HG03432 (cell line): ENCODE measurements at regions not wholly inside any gene's neighbourhood (a gene's known extent, or its start where the extent isn't known, plus 50 kb on each side); places are given as distances from the start of the nearest gene placed in this dataset.
"Not testable (repeated sequence)": the region's sequence is repeated elsewhere in the genome, so short reads cannot be mapped to it uniquely, and the experiment has no call there.

Source experiments
- ATAC-seq: cut with Tn5 transposase; IDR thresholded peaks from one replicate; pipeline ENCODE4 v1.9.1; 2021; ENCODE audit warnings: mild to moderate bottlenecking, moderate library complexity; ENCODE audit not compliant: unreplicated experiment

- ATAC-seq, result no peak
These were observed 547.2 kb downstream of the ANKRD7 start for GRCh38 chr7:118771672-118772071.

GRCh38 chr7:118777308-118777707 is 552.8 kb downstream of the ANKRD7 start:
- no peak for ATAC-seq

GRCh38 chr7:118792682-118793081 is 568.2 kb downstream of the ANKRD7 start:
- ATAC-seq, result no peak

- ATAC-seq, result no peak
These were observed 569.1 kb downstream of the ANKRD7 start for GRCh38 chr7:118793582-118793981.

- ATAC-seq, result no peak
These were observed 569.9 kb downstream of the ANKRD7 start for GRCh38 chr7:118794419-118794818.

GRCh38 chr7:118801366-118801765 is 576.9 kb downstream of the ANKRD7 start:
- ATAC-seq, result no peak

- no peak for ATAC-seq
These were observed 578.2 kb downstream of the ANKRD7 start for GRCh38 chr7:118802726-118803125.

- no peak for ATAC-seq
These were observed 601.7 kb downstream of the ANKRD7 start for GRCh38 chr7:118826246-118826645.

- ATAC-seq, result peak; percentile 99
These were observed 612.4 kb downstream of the ANKRD7 start for GRCh38 chr7:118836933-118837332.

GRCh38 chr7:118839515-118839914 is 615.0 kb downstream of the ANKRD7 start:
- ATAC-seq, result no peak

GRCh38 chr7:118843456-118843855 is 619.0 kb downstream of the ANKRD7 start:
- ATAC-seq, result no peak

GRCh38 chr7:118844748-118845147 is 620.2 kb downstream of the ANKRD7 start:
- no peak for ATAC-seq

GRCh38 chr7:118845791-118846190 is 621.3 kb downstream of the ANKRD7 start:
- no peak for ATAC-seq

GRCh38 chr7:118846977-118847376 is 622.5 kb downstream of the ANKRD7 start:
- ATAC-seq, result no peak

GRCh38 chr7:118855290-118855689 is 630.8 kb downstream of the ANKRD7 start:
- ATAC-seq, result no peak

GRCh38 chr7:118858651-118859149 is 634.2 kb downstream of the ANKRD7 start:
- ATAC-seq, result no peak

- ATAC-seq, result no peak
These were observed 637.1 kb downstream of the ANKRD7 start for GRCh38 chr7:118861581-118861980.

GRCh38 chr7:118862740-118863139 is 638.2 kb downstream of the ANKRD7 start:
- ATAC-seq, result no peak

- no peak for ATAC-seq
These were observed 639.5 kb downstream of the ANKRD7 start for GRCh38 chr7:118863966-118864365.

- ATAC-seq, result no peak
These were observed 643.4 kb downstream of the ANKRD7 start for GRCh38 chr7:118867860-118868259.

- ATAC-seq, result not testable (repeated sequence)
These were observed 644.6 kb downstream of the ANKRD7 start for GRCh38 chr7:118869141-118869540.

GRCh38 chr7:118870187-118870586 is 645.7 kb downstream of the ANKRD7 start:
- ATAC-seq, result peak; percentile 41

- no peak for ATAC-seq
These were observed 648.1 kb downstream of the ANKRD7 start for GRCh38 chr7:118872568-118872967.
